PC-3 (cell line): ENCODE measurements at regions not wholly inside any gene's neighbourhood (a gene's known extent, or its start where the extent isn't known, plus 50 kb on each side); places are given as distances from the start of the nearest gene placed in this dataset.

Experiments
- ATAC-seq: fragments of 200-7000 bp; cut with Tn5 transposase; 2 replicates; pipeline ENCODE4 v1.9.1; 2020; ENCODE audit warnings: mild to moderate bottlenecking, moderate library complexity
- BruUV-seq: library from RNA; stranded (reverse); fragments of 400-500 nt; replicated peaks from 2 replicates; lab custom pipeline; 2021; lab: Mats Ljungman, UMichigan
- CTCF ChIA-PET: fragments of 300-600 bp; sonication (Branson Sonifier 250); formaldehyde crosslinking; loops from one replicate; lab custom pipeline; 2022; ENCODE audit warnings: antibody characterized with exemption; lab: Charles Lee
- POLR2A ChIA-PET: fragments of 300-600 bp; sonication (Branson Sonifier 250); formaldehyde crosslinking; loops from one replicate; lab custom pipeline; 2022; ENCODE audit warnings: antibody characterized with exemption; ENCODE audit not compliant: unreplicated experiment; lab: Charles Lee
- DNase-seq: peaks from one replicate; pipeline ENCODE4 v3.0.0-alpha.2; 2015
- H2AFZ ChIP-seq: fragments of 300-600 bp; sonication (generic); 2 replicates; pipeline ENCODE4 v1.6.0; 2016; ENCODE audit warnings: antibody characterized with exemption, low read length
- H3F3A ChIP-seq: fragments of 300-600 bp; sonication (generic); one replicate; pipeline ENCODE4 v1.6.0; 2017; ENCODE audit warnings: antibody characterized with exemption, low read length, control low read depth, mild to moderate bottlenecking; ENCODE audit not compliant: unreplicated experiment
- H3K27ac ChIP-seq: fragments of 300-600 bp; sonication (generic); 2 replicates; pipeline ENCODE4 v1.5.1; 2016; ENCODE audit warnings: mild to moderate bottlenecking, low read length
- H3K27me3 ChIP-seq: fragments of 300-600 bp; sonication (generic); 2 replicates; pipeline ENCODE4 v1.6.1; 2016; ENCODE audit warnings: low read length, mixed read lengths
- H3K36me3 ChIP-seq: fragments of 300-600 bp; sonication (generic); 2 replicates; pipeline ENCODE4 v1.6.1; 2016; ENCODE audit warnings: low read depth, mixed run types, low read length, mixed read lengths
- H3K4me1 ChIP-seq: fragments of 300-600 bp; sonication (generic); 2 replicates; pipeline ENCODE4 v1.5.1; 2016; ENCODE audit warnings: low read length; ENCODE audit not compliant: insufficient read depth
- H3K4me2 ChIP-seq: fragments of 300-600 bp; sonication (generic); 2 replicates; pipeline ENCODE4 v1.6.0; 2016; ENCODE audit warnings: low read length
- H3K4me3 ChIP-seq: fragments of 300-600 bp; sonication (generic); 2 replicates; pipeline ENCODE4 v1.5.1; 2016; ENCODE audit warnings: mild to moderate bottlenecking, low read length, mixed read lengths
- H3K79me2 ChIP-seq: fragments of 300-600 bp; sonication (generic); 2 replicates; pipeline ENCODE4 v1.6.1; 2017; ENCODE audit warnings: low read length, mixed read lengths
- H3K9ac ChIP-seq: fragments of 300-600 bp; sonication (generic); 2 replicates; pipeline ENCODE4 v1.6.0; 2016; ENCODE audit warnings: mild to moderate bottlenecking, low read length
- H3K9me2 ChIP-seq: fragments of 300-600 bp; sonication (generic); replicated peaks from 2 replicates; pipeline ENCODE4 v1.6.1; 2016; ENCODE audit warnings: mixed run types, low read length, mixed read lengths
- H3K9me3 ChIP-seq: fragments of 300-600 bp; sonication (generic); 2 replicates; pipeline ENCODE4 v1.6.1; 2016; ENCODE audit warnings: low read length, mixed read lengths
- H4K20me1 ChIP-seq: fragments of 300-600 bp; sonication (generic); 2 replicates; pipeline ENCODE4 v1.6.1; 2016; ENCODE audit warnings: low read length, mixed read lengths
- CTCF ChIP-seq: fragments of 300-600 bp; sonication (generic); conservative IDR thresholded peaks from 2 replicates; pipeline ENCODE4 v1.5.1; 2017; ENCODE audit warnings: antibody characterized with exemption, low read depth, mild to moderate bottlenecking, low read length
- EZH2 ChIP-seq: fragments of 300-600 bp; sonication (generic); IDR thresholded peaks from one replicate; pipeline ENCODE4 v1.6.1; 2017; ENCODE audit warnings: antibody characterized with exemption, mild to moderate bottlenecking, low read length; ENCODE audit not compliant: unreplicated experiment
- EZH2phosphoT487 ChIP-seq: fragments of 300-600 bp; sonication (generic); IDR thresholded peaks from 2 replicates; pipeline ENCODE4 v1.6.1; 2018; ENCODE audit warnings: mild to moderate bottlenecking, antibody characterized with exemption, low read length, borderline replicate concordance
- intact Hi-C: fragments of 100-400 bp; cut with micrococcal nuclease; formaldehyde crosslinking; loops from 2 replicates; pipeline ENCODE4 v1.9.0; 2023

DNA sequence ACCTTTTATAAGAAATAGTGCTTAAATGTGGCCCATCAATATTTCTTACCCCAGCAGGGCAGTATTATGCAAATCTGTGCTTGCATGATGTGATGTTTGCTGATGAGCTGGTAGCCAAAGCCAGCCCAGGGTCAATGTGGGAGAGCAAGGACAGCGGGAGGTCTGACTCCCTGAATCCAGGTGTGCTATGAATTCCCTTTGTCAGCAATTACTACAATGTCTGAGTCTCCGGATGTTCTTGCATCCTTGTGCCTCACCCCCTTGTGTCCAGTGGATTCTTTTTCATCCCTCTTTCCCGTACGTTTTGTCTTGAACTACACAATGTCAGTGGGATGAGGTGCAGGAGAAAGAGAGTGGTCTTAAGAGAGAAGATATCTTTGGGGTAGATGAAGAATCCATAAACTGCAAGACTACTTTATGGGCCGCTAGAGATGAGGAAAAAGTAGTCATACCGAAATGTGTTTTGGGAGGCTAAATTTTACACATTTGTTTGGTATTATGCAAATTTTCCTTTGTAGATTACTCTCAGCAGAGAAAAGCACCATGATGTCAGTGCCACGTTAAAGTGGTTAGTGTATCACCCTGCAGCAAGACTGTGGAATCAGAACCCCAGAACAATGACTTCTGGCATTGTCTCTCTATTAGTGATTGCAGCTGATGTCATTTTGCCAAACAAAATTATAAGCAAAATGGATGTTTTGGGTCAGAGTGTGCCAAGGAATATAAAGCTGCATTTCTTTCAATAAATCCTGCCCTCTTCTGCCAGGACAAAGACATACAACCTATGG, 53.5 kb upstream of the TSHZ3 start:
- DNase-seq (no peak), ATAC-seq (no peak)
- H3K4me3 ChIP-seq = no peak overlapping the region
- no peaks in the 10 kb centered on the region for H3F3A ChIP-seq
- H3K9ac ChIP-seq = no peak overlapping the region
- H3K9me2 ChIP-seq = no peaks in the 10 kb centered on the region
- no peak overlapping the region for H3K27ac ChIP-seq
- ChIA-PET POLR2A (no interaction called here), CTCF (no interaction called here)
- BruUV-seq = no TSS peak
- intact Hi-C loops = no loop called here
- H3K4me2 ChIP-seq = no peak overlapping the region
- H3K36me3 ChIP-seq = no peaks in the 10 kb centered on the region
- no peaks in the 10 kb centered on the region for H4K20me1 ChIP-seq
- H2AFZ ChIP-seq = no peak overlapping the region
- TF ChIP-seq CTCF (no peak), EZH2phosphoT487 (no peak), EZH2 (no peak)
- no peaks in the 10 kb centered on the region for H3K9me3 ChIP-seq
- H3K4me1 ChIP-seq = no peaks in the 10 kb centered on the region
- H3K79me2 ChIP-seq = no peaks in the 10 kb centered on the region
- no peaks in the 10 kb centered on the region for H3K27me3 ChIP-seq

GRCh38 chr19:31406106-31406505, 56.9 kb upstream of the TSHZ3 start:
- H3K27me3 ChIP-seq = no peaks in the 10 kb centered on the region
- ATAC-seq (no peak), DNase-seq (no peak)
- H3K4me2 ChIP-seq = no peak overlapping the region
- no peak for TF ChIP-seq EZH2
- no peak for TF ChIP-seq EZH2phosphoT487
- TF ChIP-seq CTCF = no peak
- H3K4me3 ChIP-seq = no peak overlapping the region
- H3K9me3 ChIP-seq = no peaks in the 10 kb centered on the region
- ChIA-PET CTCF (no interaction called here), POLR2A (no interaction called here)
- no TSS peak for BruUV-seq
- H2AFZ ChIP-seq = no peak overlapping the region
- no peak overlapping the region for H3K9ac ChIP-seq
- no peaks in the 10 kb centered on the region for H3K36me3 ChIP-seq
- H3K79me2 ChIP-seq = no peaks in the 10 kb centered on the region
- H3K9me2 ChIP-seq = no peaks in the 10 kb centered on the region
- H3K27ac ChIP-seq = no peak overlapping the region
- H3K4me1 ChIP-seq = no peaks in the 10 kb centered on the region
- intact Hi-C loops = no loop called here
- no peaks in the 10 kb centered on the region for H3F3A ChIP-seq
- no peaks in the 10 kb centered on the region for H4K20me1 ChIP-seq

- CTCF ChIA-PET = no interaction called here
- H3K79me2 ChIP-seq = no peaks in the 10 kb centered on the region
Measured at GRCh38 chr19:31408460-31409124, 59.4 kb upstream of the TSHZ3 start.

More at GRCh38 chr19:31408460-31409124, 59.4 kb upstream of the TSHZ3 start:
- Histone ChIP-seq H4K20me1 (no peaks in the 10 kb centered on the region), H3K27me3 (no peaks in the 10 kb centered on the region), H3K27ac (peak overlapping the region; percentile 22; the same call in 1 of the 2 replicates), H3K36me3 (no peaks in the 10 kb centered on the region), H3K4me1 (no peaks in the 10 kb centered on the region), H3F3A (no peaks in the 10 kb centered on the region), H2AFZ (no peak overlapping the region), H3K9ac (no peak overlapping the region), H3K9me2 (no peaks in the 10 kb centered on the region), H3K4me3 (no peak overlapping the region), H3K4me2 (no peak overlapping the region), H3K9me3 (no peaks in the 10 kb centered on the region)
- POLR2A ChIA-PET = no interaction called here
- no peak for TF ChIP-seq EZH2
- no peak for TF ChIP-seq CTCF
- no peak for TF ChIP-seq EZH2phosphoT487
- no TSS peak for BruUV-seq
- intact Hi-C loops = no loop called here
- DNase-seq (peak; percentile 36), ATAC-seq (no peak)
